ENCODE measurements at regions not wholly inside any gene's neighbourhood (a gene's known extent, or its start where the extent isn't known, plus 50 kb on each side); places are given as distances from the start of the nearest gene placed in this dataset.

DNA sequence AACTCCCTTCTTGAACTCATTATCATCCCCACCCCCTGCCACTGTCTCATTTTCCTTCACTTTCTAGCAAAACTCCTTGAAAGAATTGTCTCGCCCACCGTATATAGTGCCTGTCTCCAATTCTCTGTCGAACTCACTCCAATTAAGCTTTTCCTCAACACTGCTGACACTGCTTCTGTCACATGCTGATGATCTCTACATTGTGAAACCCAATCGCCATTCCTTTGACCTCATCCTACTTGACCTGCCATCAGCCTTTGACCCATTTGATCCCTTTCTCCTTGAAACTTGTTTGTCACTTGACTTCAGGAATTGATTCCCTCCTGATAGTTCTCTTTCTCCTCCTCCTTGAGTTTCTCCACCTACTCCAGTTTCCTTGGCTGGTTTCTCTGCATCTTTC is 54.8 kb downstream of the CCDC71L start:
- no peak for DNase-seq

- no peak for DNase-seq
These were observed 56.0 kb downstream of the CCDC71L start for GRCh38 chr7:106604971-106605370.

- peak; percentile 14 for DNase-seq
These were observed 56.5 kb downstream of the CCDC71L start for GRCh38 chr7:106604303-106604924.

DNA sequence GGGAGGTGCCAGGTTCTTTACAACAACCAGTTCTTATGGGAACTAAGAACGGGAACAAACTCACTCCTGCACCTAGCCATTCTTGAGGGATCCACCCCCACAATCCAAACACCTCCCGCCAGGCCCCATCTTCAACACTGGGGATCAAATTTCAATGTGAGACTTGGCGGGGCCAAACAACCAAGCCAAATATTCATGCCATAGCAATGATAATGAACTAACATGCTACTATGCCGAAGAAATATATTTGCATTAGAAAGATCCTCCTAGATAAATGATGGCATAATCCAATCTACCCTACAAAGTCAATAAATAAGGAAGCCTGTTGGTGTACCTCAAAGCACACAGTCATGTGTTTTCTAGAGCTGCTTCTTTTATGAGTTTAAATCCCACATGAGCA is 57.6 kb downstream of the CCDC71L start:
- DNase-seq: no peak

- no peak for DNase-seq
These were observed 58.9 kb downstream of the CCDC71L start for GRCh38 chr7:106602062-106602461.

DNA sequence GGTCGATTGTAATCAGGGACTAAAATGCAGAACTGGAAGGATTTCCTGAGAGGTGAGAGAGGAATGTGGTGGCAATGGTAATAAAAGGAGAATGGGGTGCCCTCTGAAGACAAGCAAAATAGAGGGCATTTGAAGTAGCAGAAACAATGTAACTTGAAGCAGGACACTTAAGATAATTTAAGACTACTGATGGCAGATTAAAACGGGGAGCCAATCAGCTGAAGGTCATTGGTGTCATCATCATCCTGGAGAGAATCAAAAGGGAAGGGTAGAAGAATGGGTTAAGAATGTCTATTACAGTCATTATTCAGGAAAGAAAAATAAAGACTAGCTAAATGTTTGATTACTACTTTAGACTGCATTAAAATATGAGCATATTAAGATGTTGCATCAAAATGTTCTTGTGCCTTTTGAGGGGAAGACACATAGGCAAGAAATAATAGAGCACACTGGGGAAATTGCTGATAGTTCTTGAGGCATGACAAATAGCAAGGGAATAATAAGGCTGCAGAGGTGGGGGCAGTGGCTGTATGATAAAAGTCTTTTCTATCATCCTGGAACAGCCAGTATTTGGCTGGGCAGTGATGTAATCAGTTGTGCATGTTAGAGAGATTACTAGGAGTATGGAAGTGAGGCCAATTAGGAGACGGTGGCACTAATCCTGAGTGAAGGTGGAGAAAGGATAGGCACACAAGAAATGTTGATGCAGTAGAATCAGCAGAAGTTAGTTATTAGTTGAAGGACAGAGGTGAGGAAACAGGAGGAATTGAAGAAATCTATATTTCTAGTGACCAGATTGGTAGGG is 60.2 kb downstream of the CCDC71L start:
- DNase-seq: no peak

DNA sequence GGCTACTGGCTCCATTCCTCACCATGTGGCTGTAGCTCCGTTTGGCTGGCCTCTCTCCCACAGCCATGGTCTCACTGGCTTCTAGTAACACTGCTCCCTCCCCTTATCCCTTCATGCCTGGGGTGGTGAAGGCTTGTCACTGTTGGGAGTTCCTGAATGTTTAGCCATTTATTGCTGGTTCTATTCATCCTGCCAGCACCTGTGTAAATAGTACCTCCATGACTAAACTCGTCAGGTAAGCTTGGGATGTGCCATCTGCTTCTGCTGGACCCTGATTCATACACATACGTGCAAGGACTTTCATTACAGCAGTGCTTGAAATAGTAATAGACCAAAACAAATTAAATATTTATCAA is 61.6 kb downstream of the CCDC71L start:
- no peak for DNase-seq

DNA sequence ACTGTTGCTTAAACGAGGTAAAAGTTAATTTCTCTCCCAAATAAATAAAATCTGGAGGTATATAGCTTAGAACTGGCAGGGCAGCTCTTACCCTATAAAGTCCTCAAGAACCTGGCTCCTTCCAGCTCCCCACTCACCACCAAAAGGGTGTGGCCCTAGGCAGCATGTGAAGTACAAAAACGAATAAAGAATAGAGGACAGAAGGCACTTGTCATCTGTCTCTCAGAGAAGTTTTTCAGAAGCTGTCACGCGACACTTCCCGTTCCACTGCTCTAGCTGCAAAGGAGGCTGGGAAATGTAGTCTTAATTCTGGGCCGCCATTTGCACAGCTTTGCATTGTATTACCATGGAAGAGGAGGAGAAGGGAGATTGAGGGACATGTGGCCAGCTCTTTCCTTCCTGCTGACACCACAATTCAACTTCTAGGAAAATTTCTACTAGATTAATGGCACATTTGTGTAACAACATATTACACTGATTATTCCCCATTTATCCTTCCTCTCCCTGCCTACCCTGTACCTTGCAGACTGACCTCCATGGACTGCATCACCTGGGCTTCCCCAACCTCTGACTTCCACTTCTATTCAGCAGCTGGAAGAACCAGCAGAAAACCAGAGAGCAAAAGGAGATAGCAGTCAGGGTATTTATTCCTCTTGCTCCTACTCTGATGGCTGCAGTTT is 62.2 kb downstream of the CCDC71L start:
- DNase-seq: peak; percentile 71

DNA sequence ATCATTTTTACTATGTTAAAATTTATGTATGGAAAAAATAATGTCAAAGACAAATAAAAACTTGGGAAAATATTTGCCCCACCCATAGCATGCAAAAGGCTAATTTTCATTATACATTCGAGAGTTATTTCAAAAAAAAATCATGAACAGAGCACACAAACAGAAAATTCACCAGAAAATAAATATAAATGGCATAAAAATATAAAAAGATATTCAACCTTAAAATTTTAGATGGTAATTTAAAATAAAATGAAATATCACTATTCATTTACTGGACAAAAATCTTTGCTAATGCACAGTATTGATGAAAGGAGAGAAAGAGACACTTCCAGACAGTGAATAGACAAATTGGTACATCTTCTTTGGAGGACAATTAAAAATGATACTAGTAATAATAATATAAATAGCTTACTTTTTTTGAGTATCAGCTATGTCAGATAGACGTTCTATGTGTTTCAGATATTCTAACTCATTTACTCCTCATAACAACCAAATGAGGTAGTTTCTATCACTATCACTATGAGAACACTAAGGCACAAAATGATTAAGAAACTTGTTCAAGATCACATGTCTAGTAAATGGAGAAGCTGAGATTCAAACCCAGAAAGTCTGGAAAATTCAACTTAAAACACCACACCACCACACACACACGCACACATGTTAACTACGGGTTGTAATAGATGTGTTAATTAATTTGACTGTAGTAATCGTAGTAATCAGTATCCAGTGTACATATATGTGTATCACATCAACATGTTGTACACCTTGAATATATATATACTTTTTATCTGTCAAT is 63.0 kb downstream of the CCDC71L start:
- no peak for DNase-seq

GRCh38 chr7:106597014-106597413 is 63.9 kb downstream of the CCDC71L start:
- no peak for DNase-seq

GRCh38 chr7:106595922-106596321 is 65.0 kb downstream of the CCDC71L start:
- DNase-seq: no peak

DNA sequence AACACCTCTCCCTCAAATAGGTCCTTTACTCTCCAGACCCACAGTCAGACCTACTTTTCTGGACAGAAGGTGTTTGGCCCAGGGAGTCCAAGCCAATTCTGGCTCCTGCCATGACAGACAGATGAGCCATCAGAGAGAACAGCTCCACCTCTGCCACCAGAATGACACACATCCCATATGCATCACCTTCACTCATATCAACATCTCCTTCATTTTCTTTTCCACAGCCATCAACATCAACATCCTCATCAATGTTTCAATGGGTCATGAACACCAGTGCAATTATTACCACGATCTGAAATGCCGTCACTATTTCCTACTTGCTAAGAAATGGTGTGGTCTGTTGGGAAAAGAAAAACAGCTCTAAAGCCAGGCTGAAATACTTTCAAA is 67.9 kb downstream of the CCDC71L start:
- no peak for DNase-seq

DNA sequence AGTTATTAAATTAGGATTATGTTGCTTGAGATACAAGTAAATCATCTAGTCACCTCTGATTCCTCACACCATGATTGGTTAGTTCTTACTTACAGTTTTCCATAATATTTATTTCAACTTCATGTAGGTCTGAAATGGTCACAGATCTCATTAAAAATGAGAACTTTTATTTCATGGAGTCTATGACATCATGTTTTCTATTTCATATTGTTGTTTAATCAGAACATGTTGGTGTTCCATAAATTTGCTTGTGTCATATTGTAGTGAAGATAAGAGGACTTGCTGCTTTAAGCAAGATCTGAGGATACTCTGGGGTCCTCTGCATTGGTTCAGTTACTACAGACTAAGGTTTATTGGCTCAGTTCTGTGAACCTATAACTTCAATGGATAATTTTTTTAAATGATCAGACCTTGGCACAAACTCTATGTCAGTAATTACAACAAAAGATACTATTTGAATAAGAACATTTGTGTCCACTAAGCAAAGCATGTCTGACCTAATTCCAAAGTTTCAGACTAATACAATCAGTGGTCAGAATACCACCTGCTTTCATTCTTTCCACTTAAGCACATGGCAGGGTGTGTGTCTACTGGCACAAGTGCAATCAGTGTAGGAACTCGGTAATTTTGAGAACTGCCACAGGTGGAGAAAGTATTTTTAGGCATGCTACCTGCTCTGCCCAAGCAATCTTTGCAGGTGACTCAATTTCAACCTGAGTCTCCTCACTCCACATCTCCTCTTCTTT is 68.5 kb downstream of the CCDC71L start:
- DNase-seq: no peak

DNA sequence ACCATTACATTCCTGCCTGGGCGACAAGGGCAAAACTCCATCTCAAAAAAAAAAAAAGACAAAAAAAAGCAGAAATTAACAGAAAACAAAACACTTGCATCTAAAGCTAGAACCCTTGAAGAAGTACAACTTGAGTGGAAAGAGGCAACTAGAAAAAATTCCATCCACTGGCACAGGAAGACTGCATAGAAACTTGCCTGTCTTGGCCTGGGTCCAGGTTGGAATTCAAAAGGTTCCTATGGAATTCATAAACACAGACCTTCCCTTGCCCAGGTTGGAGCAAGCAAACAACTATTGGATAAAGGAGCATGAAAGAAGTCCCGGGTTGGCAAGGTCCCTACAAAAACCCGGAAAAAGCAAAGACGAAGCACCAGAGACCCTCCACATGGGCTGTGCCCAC is 69.8 kb downstream of the CCDC71L start:
- DNase-seq: no peak

DNA sequence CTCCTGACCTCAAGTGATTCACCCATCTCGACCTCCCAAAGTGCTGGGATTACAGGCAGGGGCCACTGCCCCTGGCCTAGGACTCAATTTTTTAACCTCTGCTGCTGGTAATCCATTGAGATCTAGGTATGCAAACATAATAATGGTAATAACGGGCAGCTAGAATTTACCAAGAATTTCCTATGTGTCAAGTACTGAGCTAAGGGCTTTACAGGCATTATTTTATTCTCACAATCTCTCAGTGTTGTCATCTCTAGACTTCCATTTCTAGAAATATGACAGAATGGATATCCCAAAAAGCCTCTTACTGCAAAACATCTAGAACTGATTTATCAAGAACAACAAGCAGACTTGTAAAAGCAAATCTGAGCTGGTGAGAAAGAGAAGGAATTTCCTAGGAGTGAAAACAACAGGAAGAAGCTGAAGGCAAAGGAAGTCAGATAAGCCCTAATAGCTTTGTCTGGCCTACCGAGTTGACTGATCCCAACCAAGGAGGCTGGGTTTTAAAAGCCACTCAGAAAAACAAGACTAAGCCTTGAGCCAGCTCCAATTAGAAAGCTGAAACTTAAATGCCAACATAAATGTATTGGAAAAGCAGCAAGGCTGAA is 70.6 kb downstream of the CCDC71L start:
- no peak for DNase-seq

GRCh38 chr7:106589198-106589879 is 71.6 kb downstream of the CCDC71L start:
- no peak for DNase-seq

DNA sequence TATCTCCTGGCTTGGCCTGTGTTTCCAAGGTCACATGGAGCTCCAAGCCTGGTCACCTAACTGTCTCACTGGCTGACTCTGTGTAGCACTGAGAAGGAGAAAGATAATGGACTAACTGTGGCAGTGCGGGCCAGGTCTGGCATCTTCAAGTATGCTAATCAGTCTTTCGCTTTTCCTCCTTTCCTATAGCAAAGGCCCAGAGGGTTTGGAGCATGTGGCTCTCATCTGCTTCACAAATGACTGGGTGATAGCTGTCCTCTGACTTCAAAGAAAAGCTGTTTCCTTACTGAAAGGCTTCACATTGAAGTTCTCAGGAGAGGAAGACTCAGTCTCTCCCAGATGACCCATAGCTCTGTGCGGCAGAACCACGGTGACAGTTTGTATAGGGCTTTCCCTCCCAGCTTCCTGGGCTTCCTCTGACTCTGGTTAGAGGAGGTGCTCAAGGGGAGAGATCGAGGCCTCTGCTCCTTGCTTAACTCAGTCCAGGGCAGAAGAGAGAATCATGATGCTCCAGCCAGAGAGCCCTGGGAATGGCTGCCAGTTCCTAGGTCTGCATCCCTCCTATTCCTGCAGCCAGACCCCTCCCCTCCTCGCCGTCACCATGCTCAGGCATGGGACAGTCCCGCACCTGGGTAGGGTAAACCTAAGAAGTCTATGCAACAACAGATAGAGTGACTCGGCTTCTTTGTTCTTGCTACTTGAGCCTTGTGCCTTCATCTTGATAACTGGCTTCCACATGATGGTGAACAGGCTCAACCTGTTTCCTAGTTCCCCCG is 72.3 kb downstream of the CCDC71L start:
- DNase-seq: no peak

DNA sequence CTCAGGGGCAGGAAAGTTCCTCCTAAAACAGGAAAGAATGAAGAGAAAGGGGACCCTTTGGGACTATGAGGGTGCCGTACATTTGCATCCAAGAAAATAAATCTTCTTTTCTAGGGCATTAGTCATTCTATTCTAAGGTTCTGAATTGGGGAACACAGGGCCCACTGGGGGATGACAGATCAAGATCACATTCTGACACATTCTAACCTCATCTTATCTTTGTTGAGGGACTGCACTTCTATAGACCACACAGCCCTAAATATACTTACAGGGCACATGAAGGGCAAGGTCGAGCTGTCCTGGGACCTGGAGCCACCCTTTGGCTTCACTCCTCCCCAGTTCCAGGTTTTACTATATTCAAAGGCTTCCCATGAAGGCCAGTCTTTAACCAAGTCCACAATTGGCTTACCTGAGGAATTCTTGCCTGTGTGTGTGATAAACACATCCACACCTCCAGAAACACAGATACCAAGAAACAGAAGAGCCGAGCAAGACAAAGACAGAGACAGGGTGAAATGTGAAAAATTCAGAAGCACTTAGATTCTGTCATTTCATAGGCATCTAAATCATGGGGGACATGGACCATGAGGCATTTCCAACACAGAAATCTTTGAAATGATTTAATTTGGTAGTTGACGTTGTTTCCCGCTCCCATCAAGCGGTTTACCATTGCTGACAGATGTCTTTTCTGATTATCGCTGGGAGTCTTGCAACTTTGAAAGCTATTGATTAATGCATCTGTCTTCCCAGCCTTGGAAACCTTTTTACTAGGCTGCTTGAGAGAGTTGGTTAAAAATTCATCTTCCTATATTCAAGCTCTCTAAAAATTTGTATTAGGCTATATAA is 75.8 kb downstream of the CCDC71L start:
- DNase-seq: no peak
